HUES6 (cell line): ENCODE measurements at regions not wholly inside any gene's neighbourhood (a gene's known extent, or its start where the extent isn't known, plus 50 kb on each side); places are given as distances from the start of the nearest gene placed in this dataset.

Source experiments
- H3K27ac ChIP-seq: 2 replicates; pipeline ENCODE4 v1.7.0; 2013; ENCODE audit warnings: low read depth, mild to moderate bottlenecking, low read length, inconsistent platforms
- H3K27me3 ChIP-seq: 2 replicates; pipeline ENCODE4 v1.6.1; 2013; ENCODE audit warnings: low read length; ENCODE audit not compliant: control insufficient read depth, insufficient read depth
- H3K36me3 ChIP-seq: 2 replicates; pipeline ENCODE4 v1.6.1; 2013; ENCODE audit warnings: low read length; ENCODE audit not compliant: control insufficient read depth, insufficient read depth
- H3K4me1 ChIP-seq: 2 replicates; pipeline ENCODE4 v1.6.1; 2013; ENCODE audit warnings: low read length; ENCODE audit not compliant: control insufficient read depth, insufficient read depth
- H3K4me3 ChIP-seq: 2 replicates; pipeline ENCODE4 v1.5.1; 2013; ENCODE audit warnings: low read depth, low read length
- H3K9ac ChIP-seq: one replicate; pipeline ENCODE4 v1.6.1; 2013; ENCODE audit warnings: mild to moderate bottlenecking, low read length
- H3K9me3 ChIP-seq: 2 replicates; pipeline ENCODE4 v1.6.1; 2013; ENCODE audit warnings: low read depth, low read length; ENCODE audit not compliant: control insufficient read depth, insufficient read depth

DNA sequence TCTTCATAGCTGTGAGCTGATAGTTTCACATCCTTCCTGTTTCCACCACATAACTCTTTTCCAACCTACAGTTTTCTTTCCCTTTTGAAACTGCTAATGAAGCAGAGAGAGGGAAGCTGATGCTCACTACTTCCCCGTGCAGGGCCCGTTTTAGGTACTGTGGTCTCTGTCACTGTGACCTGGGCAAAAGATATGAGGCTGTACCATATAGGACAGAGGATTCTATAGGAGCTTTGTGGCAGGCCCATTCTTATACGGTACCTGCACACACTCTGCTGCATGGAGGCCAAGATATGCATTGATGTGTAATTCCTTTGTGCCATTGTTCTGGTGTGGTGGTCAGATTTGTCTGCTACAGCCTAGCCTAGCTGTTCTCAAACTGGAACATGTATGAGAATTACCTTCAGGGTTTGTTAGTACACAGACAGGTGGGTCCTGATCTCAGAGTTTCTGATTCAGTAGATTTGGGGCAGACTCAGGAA is 577.3 kb downstream of the LMO7 start:
- Histone ChIP-seq H3K9me3 (no peaks in the 10 kb centered on the region), H3K4me1 (no peaks in the 10 kb centered on the region), H3K27me3 (no peaks in the 10 kb centered on the region), H3K36me3 (no peaks in the 10 kb centered on the region), H3K27ac (no peak overlapping the region), H3K9ac (no peak overlapping the region), H3K4me3 (no peak overlapping the region)

DNA sequence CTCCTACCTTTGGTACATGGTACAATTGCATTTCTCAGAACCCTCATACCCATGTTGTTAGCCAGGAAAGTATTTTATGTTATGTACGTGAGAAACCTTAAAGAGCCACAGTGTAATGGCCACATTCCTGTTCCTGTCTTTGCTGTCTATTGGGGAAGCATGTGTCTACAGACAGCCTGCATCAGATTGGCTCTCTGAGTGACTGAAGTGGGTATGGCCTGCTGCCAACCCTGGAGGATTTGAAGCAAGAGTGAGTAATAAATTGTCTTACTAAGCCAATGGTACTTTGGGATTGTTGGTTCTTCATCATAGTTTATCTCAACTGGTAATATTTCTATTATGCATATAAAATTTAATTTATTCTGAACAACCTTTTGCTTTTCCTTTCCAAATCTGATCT is 574.1 kb downstream of the LMO7 start:
- Histone ChIP-seq H3K36me3 (no peaks in the 10 kb centered on the region), H3K9ac (no peak overlapping the region), H3K4me1 (no peaks in the 10 kb centered on the region), H3K9me3 (no peaks in the 10 kb centered on the region), H3K27ac (no peak overlapping the region), H3K27me3 (no peaks in the 10 kb centered on the region), H3K4me3 (no peak overlapping the region)

DNA sequence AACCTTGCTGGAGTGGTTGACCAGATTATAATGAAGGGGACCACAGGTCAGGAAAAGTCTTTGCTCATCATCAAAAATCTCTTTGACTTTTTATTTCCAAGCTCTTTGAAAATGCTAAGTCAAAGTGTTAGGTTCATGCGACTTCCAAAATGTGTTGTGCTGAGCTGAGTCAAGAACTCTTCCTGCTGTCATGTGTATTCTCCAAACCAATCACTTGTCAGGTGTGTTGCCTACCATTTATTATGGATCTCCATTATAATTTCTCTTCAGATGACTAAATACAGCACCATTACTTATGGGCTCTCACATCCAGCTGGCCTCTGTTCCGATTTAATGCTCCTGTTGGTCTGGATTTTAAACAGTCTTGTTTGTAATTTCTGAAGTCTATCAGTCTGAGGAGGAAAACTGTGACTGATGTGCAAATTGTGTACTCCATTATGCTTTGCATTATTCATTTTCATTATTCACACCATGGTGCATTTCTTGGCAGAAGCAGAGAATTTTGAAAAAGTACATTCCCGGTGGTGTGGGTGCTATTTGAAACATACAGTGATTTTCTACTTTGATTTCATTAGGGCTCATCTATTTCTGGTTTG is 562.5 kb downstream of the LMO7 start:
- Histone ChIP-seq H3K9ac (no peak overlapping the region), H3K27ac (no peak overlapping the region), H3K4me1 (no peaks in the 10 kb centered on the region), H3K4me3 (no peak overlapping the region), H3K9me3 (no peaks in the 10 kb centered on the region), H3K27me3 (no peaks in the 10 kb centered on the region), H3K36me3 (no peaks in the 10 kb centered on the region)

DNA sequence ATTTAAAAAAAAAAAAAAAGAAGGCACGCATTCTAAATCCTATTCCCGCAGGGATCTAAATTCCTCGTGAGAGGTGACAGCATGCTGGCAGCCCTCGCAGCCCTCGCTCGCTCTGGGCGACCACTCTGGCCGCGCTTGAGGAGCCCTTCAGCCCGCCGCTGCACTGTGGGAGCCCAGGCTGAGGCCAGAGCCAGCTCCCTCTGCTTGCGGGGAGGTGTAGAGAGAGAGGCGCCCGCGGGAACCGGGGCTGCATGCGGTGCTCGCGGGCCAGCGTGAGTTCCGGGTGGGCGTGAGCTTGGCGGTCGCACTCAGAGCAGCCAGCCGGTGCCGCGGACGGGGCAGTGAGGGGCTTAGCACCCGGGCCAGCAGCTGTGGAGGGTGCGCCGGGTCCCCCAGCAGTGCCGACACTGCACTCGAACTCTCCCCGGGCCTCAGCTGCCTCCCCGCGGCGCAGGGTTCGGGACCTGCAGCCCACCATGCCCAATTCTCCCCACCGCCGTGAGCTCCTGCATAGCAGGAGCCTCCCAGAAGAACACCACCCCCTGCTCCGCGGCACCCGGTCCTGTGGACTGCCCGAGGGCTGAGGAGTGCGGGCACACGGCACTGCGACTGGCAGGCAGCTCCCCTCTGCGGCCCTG is 553.9 kb downstream of the LMO7 start:
- H3K27me3 ChIP-seq: peaks cover 6% of the 10 kb centered on the region; the same call in 1 of the 2 replicates
- no peak overlapping the region for H3K9ac ChIP-seq
- H3K4me3 ChIP-seq: no peak overlapping the region
- H3K27ac ChIP-seq: no peak overlapping the region
- no peaks in the 10 kb centered on the region for H3K4me1 ChIP-seq
- no peaks in the 10 kb centered on the region for H3K9me3 ChIP-seq
- no peaks in the 10 kb centered on the region for H3K36me3 ChIP-seq

DNA sequence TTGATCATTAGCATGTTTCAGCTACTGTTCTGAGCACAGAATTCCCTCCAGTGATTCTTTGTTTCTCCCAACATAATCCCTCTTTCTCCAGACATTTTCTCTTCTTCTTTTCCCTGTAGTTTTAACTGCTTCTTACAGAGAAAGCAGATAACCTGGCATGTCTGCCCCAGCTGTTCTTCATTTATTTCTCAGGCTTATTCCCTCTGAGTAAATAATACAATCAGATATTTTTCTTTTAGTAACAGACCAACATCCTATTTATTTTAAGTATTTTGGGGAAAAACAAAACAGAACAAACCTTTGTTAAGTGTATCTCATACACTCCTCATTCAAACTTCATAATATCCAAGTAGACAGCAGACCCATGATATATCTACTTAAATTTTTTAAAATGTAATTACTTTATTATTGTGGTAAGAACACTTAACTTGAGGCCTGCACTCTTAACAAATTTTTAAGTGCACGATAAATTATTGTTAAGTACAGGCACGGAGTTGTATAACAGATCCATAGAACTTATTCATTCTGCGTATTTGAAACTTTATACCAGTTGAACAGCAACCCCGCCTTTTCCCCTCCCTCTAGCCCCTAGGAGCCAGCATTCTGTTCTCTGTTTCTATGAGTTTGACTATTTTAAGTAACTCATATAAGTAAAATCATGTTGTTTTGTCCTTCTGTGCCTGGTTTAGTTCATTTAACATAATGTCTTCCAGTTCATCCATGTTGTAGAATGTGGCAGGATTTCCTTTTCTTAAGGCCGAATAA is 540.0 kb downstream of the LMO7 start:
- no peaks in the 10 kb centered on the region for H3K9me3 ChIP-seq
- H3K9ac ChIP-seq: no peak overlapping the region
- no peak overlapping the region for H3K27ac ChIP-seq
- no peaks in the 10 kb centered on the region for H3K36me3 ChIP-seq
- H3K27me3 ChIP-seq: no peaks in the 10 kb centered on the region; the same call in 1 of the 2 replicates
- no peaks in the 10 kb centered on the region for H3K4me1 ChIP-seq
- no peak overlapping the region for H3K4me3 ChIP-seq

DNA sequence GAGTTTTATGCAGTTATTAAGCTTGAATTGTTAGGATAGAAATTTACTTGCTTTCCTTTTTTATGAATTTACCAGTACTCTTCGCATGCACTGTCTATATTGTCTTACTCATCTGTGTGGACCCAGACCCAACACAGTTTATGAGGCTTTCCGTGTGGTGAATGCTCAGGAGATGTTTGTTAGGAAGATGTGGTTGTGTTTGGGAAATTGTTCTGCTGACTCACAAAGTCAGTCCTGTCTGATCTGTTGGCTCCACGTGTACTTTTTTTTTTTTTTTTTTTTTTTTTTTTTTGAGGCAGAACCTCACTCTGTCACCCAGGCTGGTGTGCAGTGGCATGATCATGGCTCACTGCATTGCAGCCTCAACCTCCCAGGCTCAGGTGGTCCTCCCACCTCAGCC is 532.5 kb downstream of the LMO7 start:
- Histone ChIP-seq H3K27me3 (no peaks in the 10 kb centered on the region), H3K36me3 (no peaks in the 10 kb centered on the region), H3K9me3 (0 out of 2 replicates have a peak, but pooled peaks cover 2% of the 10 kb centered on the region), H3K4me1 (no peaks in the 10 kb centered on the region), H3K9ac (no peak overlapping the region), H3K27ac (no peak overlapping the region), H3K4me3 (no peak overlapping the region)

DNA sequence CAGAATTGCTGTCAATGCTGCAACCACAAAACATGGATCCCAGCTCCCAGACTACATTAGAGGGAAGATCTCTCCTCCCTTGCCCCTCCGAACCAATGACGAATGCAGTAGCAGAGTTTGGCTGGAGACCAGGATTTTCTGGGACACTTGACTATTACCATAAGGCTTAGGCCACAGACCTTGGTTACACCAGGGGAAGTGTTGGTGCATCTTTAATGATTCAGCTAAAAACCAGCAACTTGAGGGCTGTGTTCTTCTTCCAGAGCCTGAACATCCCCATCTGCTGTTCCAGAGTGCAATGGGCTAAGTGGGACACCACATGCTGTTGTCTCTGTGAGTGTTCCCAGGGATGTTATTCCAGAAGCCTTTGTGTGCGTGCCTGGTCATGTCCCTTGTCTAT is 528.2 kb downstream of the LMO7 start:
- H3K27me3 ChIP-seq: no peaks in the 10 kb centered on the region
- H3K4me1 ChIP-seq: no peaks in the 10 kb centered on the region
- no peaks in the 10 kb centered on the region for H3K36me3 ChIP-seq
- no peak overlapping the region for H3K27ac ChIP-seq
- H3K9me3 ChIP-seq: 0 out of 2 replicates have a peak, but pooled peaks cover 2% of the 10 kb centered on the region
- no peak overlapping the region for H3K4me3 ChIP-seq
- H3K9ac ChIP-seq: no peak overlapping the region

DNA sequence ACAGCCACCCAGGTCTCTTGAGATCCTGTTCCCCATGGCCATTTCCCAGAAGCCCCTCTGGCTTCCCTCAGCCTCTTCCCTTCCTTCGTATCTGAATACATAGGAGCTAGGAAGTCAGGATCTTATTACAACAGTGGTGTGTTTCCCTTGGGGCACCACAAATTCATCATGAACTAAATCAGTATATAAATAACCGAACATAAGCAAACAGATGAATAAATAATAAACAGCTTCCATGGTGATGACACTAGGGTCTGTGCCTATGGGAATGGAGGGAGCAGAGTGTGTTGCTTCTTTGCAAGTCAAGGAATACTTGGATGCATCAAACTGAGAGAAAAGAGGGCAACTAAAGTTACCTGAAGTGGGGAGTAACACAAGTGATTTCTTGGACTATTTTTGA is 527.6 kb downstream of the LMO7 start:
- Histone ChIP-seq H3K4me3 (no peak overlapping the region), H3K27me3 (no peaks in the 10 kb centered on the region), H3K36me3 (no peaks in the 10 kb centered on the region), H3K9me3 (0 out of 2 replicates have a peak, but pooled peaks cover 2% of the 10 kb centered on the region), H3K4me1 (no peaks in the 10 kb centered on the region), H3K27ac (no peak overlapping the region), H3K9ac (no peak overlapping the region)

DNA sequence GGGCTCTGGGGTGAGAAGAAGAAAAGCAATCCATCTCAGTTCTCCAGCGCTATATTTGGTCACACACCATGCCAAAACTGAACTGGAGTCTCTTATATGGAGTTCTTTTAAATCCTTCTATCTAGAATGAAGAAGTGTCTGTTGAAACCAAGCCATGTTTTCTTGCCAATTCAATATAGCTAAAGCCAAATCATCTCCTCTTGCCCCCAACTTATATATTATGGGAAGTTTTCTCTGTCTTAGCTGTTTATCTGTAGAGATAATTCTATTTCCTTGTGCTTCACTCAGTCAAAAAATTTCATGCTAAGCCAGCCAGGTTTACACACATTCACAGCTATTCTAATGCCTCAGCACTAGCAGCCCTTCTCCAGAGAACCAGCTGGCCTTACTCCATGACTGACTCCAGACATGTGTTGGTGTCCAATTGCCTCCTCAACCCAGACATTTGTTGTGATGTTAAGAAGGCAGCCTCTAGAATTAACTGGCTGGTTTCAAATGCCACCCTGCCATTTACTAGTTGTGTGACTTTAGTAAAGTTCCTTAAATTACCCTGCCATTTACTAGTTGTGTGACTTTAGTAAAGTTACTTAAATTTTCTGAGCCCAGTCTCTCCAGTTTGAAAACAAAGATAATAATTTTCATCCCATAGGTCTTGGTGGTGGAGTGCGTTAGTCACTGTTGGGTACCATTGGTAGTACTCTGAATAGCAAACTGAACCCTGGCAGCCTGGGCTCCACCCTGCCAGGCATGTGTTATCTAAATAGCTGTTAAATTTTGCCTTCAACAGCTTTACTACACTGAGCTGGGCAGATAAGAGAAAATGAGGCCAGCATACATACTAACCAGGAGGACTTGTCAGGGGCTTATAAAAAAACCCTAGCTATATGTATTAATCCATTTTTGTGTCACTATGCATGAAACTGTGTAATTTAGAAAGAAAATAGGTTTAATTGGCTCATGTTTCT is 525.1 kb downstream of the LMO7 start:
- H3K4me1 ChIP-seq: no peaks in the 10 kb centered on the region
- no peak overlapping the region for H3K4me3 ChIP-seq
- no peak overlapping the region for H3K27ac ChIP-seq
- H3K36me3 ChIP-seq: no peaks in the 10 kb centered on the region
- 0 out of 2 replicates have a peak, but pooled peaks cover 2% of the 10 kb centered on the region for H3K9me3 ChIP-seq
- no peaks in the 10 kb centered on the region for H3K27me3 ChIP-seq
- H3K9ac ChIP-seq: no peak overlapping the region

DNA sequence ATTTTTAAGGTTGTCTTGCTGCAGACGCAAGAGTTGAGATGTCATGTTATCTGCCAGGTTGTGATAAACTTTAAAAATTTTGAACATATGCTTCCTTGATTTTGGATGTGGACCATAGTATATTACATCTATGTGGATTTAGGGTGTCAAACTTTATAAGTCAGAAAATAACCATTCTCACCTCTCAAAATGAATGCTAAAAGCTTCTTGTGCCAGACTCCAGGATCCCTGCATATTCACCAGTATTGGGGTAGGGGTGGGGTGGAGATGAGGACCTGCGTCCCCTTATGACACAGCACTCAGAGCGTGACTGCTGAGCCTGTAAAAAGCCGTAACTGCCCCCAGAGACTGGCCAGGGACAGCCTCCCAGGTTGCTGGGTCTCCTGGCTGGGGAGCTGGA is 524.4 kb downstream of the LMO7 start:
- no peak overlapping the region for H3K27ac ChIP-seq
- 0 out of 2 replicates have a peak, but pooled peaks cover 2% of the 10 kb centered on the region for H3K9me3 ChIP-seq
- no peaks in the 10 kb centered on the region for H3K27me3 ChIP-seq
- H3K4me1 ChIP-seq: no peaks in the 10 kb centered on the region
- H3K36me3 ChIP-seq: no peaks in the 10 kb centered on the region
- no peak overlapping the region for H3K9ac ChIP-seq
- no peak overlapping the region for H3K4me3 ChIP-seq
